ENCODE measurements at regions not wholly inside any gene's neighbourhood (a gene's known extent, or its start where the extent isn't known, plus 50 kb on each side); places are given as distances from the start of the nearest gene placed in this dataset.
A peak's percentile ranks its signal among the peaks of the same experiment; 100 is the strongest.

DNA sequence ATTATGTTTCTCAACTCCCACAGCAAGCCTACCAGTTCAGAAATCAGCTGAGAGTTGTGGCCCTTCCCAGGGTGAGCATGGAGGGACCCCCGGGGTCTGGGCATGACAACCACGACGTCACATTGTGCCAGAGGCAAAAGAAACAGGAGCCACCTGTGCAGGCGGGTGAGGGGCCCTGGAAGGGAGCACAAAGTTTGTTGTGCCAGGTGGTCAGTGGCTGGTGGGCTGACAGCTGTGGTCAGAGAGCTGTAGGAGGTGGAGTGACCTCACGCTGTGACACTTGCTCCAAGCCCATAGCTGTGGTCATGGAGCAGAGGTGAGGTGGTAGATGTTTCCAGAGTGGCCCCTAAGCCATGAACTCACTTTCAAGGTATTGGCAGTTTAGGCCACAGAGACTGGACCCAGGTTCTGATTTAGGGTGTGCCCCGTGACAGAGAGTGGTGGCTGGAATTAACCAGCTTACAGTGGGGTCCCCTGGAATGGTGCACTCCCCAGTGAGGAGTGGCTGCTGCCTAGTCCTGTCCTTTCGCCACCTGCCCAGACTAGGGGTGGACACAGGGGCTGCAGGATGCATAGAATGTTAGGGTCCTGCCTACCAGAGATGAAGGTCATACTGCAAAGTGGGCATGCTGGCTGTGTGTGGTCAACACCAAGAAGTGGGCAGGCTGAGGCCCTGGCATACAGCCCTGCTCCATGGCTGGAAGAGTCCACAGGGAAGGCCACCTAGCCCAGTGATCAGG lies 136.4 kb downstream of the GLI2 start:
- TF ChIP-seq CTCF (IDR thresholded peaks at IDR 0.05; ENCODE audit: partially characterized antibody, unreplicated experiment): no peak
- Mint-ChIP-seq H3K36me3 (ENCODE audit: unreplicated experiment) (no peaks in the 10 kb centered on the region), H3K27me3 (ENCODE audit: unreplicated experiment) (no peaks in the 10 kb centered on the region), H3K9me3 (ENCODE audit: unreplicated experiment) (no peaks in the 10 kb centered on the region), H3K27ac (ENCODE audit: unreplicated experiment) (no peak overlapping the region), H3K4me3 (ENCODE audit: unreplicated experiment) (no peak overlapping the region), H3K4me1 (ENCODE audit: low read depth, unreplicated experiment) (peaks cover 22% of the 10 kb centered on the region)
- DNase-seq: no peak

DNA sequence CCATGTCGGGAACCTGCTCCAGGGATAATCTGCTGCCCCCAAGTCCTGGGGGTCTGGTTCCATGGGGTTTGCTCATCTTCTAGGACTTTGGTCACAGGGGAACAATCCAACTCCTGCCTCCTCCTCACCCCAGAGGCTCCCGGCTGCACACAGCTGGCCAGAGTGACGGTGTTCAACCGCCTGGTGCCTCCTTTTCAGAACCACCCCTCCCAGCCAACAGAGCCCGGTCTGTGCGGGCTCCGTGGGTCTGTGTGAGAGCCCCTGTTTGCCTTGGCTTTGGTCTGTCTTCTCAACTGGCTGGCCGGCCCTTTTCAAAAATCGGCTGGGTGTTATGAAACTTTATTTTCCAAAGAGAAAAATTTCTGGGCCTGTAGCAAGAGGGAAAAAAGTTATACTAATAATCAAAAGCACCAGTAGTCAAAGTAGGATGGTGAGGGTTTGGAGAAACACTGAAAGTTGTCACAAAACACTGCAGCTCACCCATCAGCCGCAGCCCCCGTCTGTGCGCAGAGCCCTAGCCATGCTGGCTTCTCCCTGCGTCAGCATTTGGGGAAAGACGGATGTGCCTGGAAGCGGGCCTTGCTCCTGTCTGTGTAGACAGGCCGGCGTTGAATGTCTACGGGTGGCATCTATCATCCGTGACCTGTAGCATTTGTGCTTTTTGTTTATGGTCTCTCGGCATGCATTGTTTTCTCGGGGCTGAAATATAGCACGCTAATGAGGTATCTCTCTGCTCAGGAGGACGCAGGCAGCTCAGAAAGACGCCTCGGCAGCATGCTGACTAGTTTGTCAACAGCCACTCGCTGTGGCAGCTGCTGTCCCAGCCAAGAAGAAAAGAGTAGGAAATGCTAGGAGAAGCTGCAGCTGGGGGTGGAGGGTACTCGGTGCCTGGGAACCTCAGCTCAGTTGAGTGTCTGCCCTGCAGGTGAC lies 138.6 kb downstream of the GLI2 start:
- no peak for DNase-seq
- peaks cover 25% of the 10 kb centered on the region for H3K4me1 Mint-ChIP-seq (ENCODE audit: low read depth, unreplicated experiment)

GRCh38 chr2:120874888-120875275 lies 139.2 kb downstream of the GLI2 start:
- no peaks in the 10 kb centered on the region for H3K36me3 Mint-ChIP-seq (ENCODE audit: unreplicated experiment)
- peak overlapping the region; percentile 53 for H3K4me3 Mint-ChIP-seq (ENCODE audit: unreplicated experiment)
- peak overlapping the region; percentile 54 for H3K27ac Mint-ChIP-seq (ENCODE audit: unreplicated experiment)
- no peaks in the 10 kb centered on the region for H3K9me3 Mint-ChIP-seq (ENCODE audit: unreplicated experiment)
- H3K27me3 Mint-ChIP-seq (ENCODE audit: unreplicated experiment): no peaks in the 10 kb centered on the region
- no peak for DNase-seq
- peaks cover 28% of the 10 kb centered on the region for H3K4me1 Mint-ChIP-seq (ENCODE audit: low read depth, unreplicated experiment)
- no peak for TF ChIP-seq CTCF (IDR thresholded peaks at IDR 0.05; ENCODE audit: partially characterized antibody, unreplicated experiment)

More for the DNA sequence above, 138.6 kb downstream of the GLI2 start:
- H3K4me3 Mint-ChIP-seq (ENCODE audit: unreplicated experiment): no peak overlapping the region
- no peaks in the 10 kb centered on the region for H3K27me3 Mint-ChIP-seq (ENCODE audit: unreplicated experiment)
- no peaks in the 10 kb centered on the region for H3K36me3 Mint-ChIP-seq (ENCODE audit: unreplicated experiment)
- H3K9me3 Mint-ChIP-seq (ENCODE audit: unreplicated experiment): no peaks in the 10 kb centered on the region
- TF ChIP-seq CTCF (IDR thresholded peaks at IDR 0.05; ENCODE audit: partially characterized antibody, unreplicated experiment): no peak
- H3K27ac Mint-ChIP-seq (ENCODE audit: unreplicated experiment): no peak overlapping the region

DNA sequence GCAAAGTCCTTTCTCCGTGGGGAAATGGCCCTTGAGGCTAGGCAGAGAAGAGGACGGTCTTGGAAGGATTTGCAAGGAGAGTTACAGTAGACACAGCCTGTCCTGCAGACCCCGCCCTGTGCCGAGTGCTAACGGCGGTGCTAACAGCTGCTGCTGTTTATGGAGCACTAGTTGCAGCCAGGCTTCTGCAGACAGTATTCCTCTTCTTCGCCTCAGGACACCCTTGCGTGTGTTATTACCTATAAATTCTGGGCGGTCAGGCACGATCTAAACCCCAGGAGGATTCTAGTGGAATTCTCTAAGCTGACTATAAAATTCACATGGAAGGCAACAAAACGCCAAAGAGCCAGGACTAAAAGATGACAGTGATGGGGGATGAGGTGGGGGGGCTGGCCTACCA lies 139.8 kb downstream of the GLI2 start:
- Mint-ChIP-seq H3K4me1 (ENCODE audit: low read depth, unreplicated experiment) (peaks cover 32% of the 10 kb centered on the region), H3K4me3 (ENCODE audit: unreplicated experiment) (peak overlapping the region; percentile 53), H3K9me3 (ENCODE audit: unreplicated experiment) (no peaks in the 10 kb centered on the region), H3K27me3 (ENCODE audit: unreplicated experiment) (no peaks in the 10 kb centered on the region), H3K36me3 (ENCODE audit: unreplicated experiment) (no peaks in the 10 kb centered on the region), H3K27ac (ENCODE audit: unreplicated experiment) (peak overlapping the region; percentile 54)
- no peak for TF ChIP-seq CTCF (IDR thresholded peaks at IDR 0.05; ENCODE audit: partially characterized antibody, unreplicated experiment)
- no peak for DNase-seq
